PC-9 (cell line): ENCODE measurements at regions not wholly inside any gene's neighbourhood (a gene's known extent, or its start where the extent isn't known, plus 50 kb on each side); places are given as distances from the start of the nearest gene placed in this dataset.

Experiments used
- EZH2 ChIP-seq: fragments of 200-600 bp; sonication (generic); IDR thresholded peaks from 2 replicates; pipeline ENCODE4 v1.8.0; 2017; ENCODE audit warnings: antibody characterized with exemption, low read depth
- TF ChIP-seq, protein P1 (sequence below): fragments of 200-600 bp; sonication (generic); conservative IDR thresholded peaks from 2 replicates; pipeline ENCODE4 v1.6.1; 2017; ENCODE audit warnings: mixed run types, antibody characterized with exemption, mild to moderate bottlenecking, moderate library complexity

DNA sequence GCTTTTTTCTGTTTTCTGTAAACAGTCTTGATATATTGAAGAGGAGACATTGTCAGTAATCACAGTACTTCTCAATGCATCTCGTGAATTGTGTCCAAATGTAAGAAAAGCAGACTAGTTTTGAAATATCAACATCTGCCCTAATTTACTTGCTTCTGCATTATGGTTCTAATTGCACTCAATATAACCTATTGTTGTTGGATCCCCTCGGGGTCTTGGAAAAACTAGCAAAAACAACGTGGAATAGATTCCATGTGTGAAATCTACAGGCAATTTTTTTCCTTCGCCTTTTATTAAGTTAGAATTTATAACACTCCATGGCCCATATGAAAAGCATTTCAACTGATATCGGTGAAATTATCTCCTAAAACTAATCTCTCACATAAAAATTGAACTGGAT, 236.5 kb downstream of the TTLL7 start:
- TF ChIP-seq, protein P1, sequence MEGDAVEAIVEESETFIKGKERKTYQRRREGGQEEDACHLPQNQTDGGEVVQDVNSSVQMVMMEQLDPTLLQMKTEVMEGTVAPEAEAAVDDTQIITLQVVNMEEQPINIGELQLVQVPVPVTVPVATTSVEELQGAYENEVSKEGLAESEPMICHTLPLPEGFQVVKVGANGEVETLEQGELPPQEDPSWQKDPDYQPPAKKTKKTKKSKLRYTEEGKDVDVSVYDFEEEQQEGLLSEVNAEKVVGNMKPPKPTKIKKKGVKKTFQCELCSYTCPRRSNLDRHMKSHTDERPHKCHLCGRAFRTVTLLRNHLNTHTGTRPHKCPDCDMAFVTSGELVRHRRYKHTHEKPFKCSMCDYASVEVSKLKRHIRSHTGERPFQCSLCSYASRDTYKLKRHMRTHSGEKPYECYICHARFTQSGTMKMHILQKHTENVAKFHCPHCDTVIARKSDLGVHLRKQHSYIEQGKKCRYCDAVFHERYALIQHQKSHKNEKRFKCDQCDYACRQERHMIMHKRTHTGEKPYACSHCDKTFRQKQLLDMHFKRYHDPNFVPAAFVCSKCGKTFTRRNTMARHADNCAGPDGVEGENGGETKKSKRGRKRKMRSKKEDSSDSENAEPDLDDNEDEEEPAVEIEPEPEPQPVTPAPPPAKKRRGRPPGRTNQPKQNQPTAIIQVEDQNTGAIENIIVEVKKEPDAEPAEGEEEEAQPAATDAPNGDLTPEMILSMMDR: no peak
- no peak for TF ChIP-seq EZH2
